GM12865 (cell line): ENCODE measurements at regions not wholly inside any gene's neighbourhood (a gene's known extent, or its start where the extent isn't known, plus 50 kb on each side); places are given as distances from the start of the nearest gene placed in this dataset.

ENCODE experiments used
- DNase-seq: peaks from one replicate; pipeline ENCODE4 v3.0.0; 2010; ENCODE audit warnings: low read depth
- H3K4me3 ChIP-seq: 2 replicates; pipeline ENCODE4 v1.5.1; 2011; ENCODE audit warnings: mild to moderate bottlenecking, low read depth, low read length, control low read depth
- TF ChIP-seq, protein P1 (sequence below): IDR thresholded peaks from 2 replicates; pipeline ENCODE4 v1.5.1; 2011; ENCODE audit warnings: low read length, control low read depth, low read depth, inconsistent platforms; ENCODE audit not compliant: insufficient read depth; ENCODE audit errors: missing control alignments

DNA sequence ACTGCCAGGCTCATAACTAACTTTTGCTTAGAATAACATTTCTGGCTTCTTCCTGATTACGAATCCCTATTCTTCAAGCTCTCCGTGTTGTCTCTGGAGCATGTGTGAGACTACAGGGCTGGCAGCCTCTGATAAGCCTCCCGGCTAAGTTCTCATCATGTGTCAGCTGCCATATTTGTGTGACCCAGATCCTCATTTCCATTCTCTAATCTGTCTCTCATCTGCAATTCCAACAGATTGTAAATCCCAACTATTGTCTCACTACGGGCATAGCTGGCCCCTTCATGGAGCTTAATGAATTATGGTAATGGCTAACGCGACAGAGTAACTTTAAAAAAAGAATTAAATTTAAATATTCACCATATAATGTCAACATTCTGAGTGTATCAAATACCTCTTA is 165.4 kb downstream of the CMPK2 start:
- H3K4me3 ChIP-seq: no peak overlapping the region
- DNase-seq: no peak
- TF ChIP-seq, protein P1, sequence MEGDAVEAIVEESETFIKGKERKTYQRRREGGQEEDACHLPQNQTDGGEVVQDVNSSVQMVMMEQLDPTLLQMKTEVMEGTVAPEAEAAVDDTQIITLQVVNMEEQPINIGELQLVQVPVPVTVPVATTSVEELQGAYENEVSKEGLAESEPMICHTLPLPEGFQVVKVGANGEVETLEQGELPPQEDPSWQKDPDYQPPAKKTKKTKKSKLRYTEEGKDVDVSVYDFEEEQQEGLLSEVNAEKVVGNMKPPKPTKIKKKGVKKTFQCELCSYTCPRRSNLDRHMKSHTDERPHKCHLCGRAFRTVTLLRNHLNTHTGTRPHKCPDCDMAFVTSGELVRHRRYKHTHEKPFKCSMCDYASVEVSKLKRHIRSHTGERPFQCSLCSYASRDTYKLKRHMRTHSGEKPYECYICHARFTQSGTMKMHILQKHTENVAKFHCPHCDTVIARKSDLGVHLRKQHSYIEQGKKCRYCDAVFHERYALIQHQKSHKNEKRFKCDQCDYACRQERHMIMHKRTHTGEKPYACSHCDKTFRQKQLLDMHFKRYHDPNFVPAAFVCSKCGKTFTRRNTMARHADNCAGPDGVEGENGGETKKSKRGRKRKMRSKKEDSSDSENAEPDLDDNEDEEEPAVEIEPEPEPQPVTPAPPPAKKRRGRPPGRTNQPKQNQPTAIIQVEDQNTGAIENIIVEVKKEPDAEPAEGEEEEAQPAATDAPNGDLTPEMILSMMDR: no peak

DNA sequence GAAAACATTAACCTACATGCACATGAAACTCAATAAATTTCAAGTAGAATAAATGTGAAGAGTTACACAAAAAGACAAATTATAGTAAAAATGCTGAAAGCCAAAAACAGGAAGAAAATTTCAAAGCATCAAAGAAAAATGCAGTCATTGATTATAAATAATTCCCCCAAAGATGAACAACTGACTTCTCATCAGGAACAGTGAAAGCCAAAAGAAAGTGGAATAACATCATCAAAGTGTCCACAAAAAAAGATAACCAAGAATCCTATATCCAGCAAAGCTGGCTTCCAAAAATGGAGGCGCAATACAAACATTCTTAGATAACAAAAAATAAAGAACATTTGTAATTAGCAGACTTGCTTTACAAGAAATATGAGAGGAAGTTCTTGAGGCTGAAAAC is 161.6 kb downstream of the CMPK2 start:
- TF ChIP-seq, protein P1: no peak
- H3K4me3 ChIP-seq: no peak overlapping the region
- no peak for DNase-seq

DNA sequence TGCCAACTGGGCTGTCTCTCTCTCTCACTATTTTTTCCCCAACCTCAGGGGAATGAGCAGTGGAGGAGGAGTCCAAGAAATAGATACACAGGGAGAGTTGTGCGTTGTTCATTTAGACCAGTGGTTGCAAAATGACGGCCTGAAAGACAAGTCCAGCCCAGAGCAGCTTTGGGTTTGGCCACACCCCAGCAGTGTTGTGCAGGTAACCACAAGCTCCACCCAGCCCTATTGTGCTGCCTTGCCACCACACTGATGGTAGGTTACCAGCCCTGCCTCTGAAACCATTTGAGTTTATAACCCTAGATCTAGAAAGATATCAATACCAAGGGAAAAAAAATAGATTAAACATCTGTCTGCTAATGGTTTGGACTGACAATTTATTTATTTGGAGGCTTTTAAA is 144.3 kb downstream of the CMPK2 start:
- no peak overlapping the region for H3K4me3 ChIP-seq
- DNase-seq: no peak
- TF ChIP-seq, protein P1: no peak

DNA sequence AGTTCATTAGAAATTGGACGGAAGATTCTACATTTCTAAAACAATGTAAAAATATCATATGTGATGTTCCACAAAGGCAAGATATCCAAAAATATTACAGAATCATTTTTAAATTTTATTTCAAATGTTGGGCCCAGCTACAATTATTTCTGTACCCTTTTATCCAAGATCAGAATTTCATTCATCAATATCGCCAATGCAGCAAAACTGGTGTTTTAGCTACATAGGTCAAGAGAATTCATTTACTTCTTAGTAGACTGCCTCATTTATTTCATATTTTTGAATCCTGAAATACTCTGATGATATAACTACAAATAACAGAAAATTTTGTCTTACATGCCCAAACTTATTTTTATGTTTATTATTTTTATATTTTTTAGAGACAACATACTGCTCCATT is 143.1 kb downstream of the CMPK2 start:
- TF ChIP-seq, protein P1: no peak
- no peak overlapping the region for H3K4me3 ChIP-seq
- no peak for DNase-seq

DNA sequence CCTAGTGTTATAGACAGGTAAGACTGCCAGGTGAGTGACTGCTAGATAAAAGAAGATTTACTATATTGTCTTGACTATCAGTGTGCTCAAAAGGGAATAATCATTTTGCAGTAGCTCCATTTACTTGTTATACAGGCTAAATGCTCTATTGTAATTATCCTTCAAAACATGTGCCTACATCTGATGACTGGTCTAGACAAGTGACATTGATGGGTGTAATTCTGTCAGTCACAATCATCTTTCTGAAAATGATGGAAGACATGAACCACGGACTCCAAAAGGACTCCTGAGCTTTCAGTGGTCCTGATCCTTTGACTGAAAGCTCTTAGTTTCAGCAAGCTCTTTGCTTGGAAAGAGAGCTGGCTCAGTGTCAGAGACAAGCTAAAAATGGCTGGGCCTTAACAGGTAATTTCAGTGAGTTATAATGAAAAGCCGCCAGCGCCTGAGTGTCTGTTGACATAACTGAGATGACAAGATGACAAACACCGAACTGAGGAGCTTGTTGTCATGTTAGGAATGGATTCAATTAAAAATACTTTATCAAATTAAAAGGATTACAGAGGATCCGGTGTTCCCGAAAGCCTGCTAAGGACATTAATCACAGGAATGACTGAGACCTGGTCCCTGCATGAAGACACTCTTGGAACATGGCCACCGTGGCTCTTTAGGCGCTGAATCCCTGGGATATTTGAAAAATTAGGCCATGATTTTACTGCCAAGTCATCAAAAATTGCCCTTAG is 141.7 kb downstream of the CMPK2 start:
- DNase-seq: no peak
- H3K4me3 ChIP-seq: no peak overlapping the region
- TF ChIP-seq, protein P1: no peak

DNA sequence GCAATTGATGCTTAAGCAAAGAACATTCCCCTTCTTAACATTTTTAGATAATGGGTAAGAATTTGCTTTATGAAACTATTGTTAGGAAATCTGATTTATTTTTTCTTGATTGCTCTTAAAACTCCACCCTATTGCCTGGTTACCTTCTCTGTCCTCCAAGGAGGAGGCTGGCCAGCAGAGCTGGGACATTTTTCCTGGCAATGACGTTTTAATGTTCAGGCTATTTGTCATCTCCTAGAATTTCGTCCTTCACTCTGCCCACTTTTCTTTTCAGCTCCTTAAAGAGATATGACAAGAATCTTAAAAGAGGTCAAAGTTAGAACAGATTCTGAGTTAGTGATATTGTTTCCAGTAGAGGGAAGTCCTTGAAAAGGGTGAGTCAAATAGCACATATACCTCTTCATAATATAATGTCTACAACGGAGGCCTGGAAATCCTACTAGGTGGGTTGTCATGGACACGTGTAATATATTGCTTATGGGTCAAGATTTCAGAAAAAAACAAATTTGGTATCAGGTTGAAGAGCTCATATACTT is 141.0 kb downstream of the CMPK2 start:
- H3K4me3 ChIP-seq: no peak overlapping the region
- TF ChIP-seq, protein P1: no peak
- no peak for DNase-seq

DNA sequence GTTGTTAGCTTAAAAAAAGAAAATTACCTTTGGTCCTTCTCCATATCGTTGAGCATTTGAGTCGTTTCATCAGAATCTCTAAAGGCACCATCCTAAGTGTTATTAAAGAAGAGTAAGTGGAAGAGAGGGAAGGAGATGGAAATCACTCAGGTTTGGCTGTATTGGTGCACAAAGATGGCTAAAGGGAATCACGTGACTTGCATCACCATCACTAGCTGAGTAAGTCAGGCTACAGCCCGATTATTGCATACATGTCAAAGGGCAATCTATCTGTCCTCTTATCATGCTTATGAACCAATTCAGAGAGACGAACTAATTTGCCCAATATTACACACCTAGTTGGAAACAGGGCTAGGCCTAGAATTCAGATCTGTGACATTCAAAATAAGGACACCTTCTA is 137.6 kb downstream of the CMPK2 start:
- TF ChIP-seq, protein P1: no peak

More for the DNA sequence above, 137.6 kb downstream of the CMPK2 start:
- H3K4me3 ChIP-seq: no peak overlapping the region
- DNase-seq: no peak
